H1 (cell line): ENCODE measurements at regions not wholly inside any gene's neighbourhood (a gene's known extent, or its start where the extent isn't known, plus 50 kb on each side); places are given as distances from the start of the nearest gene placed in this dataset.

ENCODE experiments used
- BCL11A ChIP-seq, 2 experiments: IDR thresholded peaks; one replicate each; pipeline ENCODE4 v1.6.1; 2011; ENCODE audit warnings: low read depth in 2 of 2, low read length in 2 of 2, mild to moderate bottlenecking in 2 of 2
- CBX5 ChIP-seq: fragments of 300-800, 300-1000 bp; sonication (generic); IDR thresholded peaks from 2 replicates; pipeline ENCODE4 v1.7.1; 2016; ENCODE audit warnings: antibody characterized with exemption, low read length, low read depth
- CBX8 ChIP-seq: fragments of 300-800, 300-1000 bp; sonication (generic); IDR thresholded peaks from 2 replicates; pipeline ENCODE4 v1.7.1; 2016; ENCODE audit warnings: low read depth, low read length, borderline replicate concordance
- CREB1 ChIP-seq: IDR thresholded peaks from 2 replicates; pipeline ENCODE4 v1.6.1; 2012; ENCODE audit warnings: inconsistent platforms
- JUND ChIP-seq: IDR thresholded peaks from 2 replicates; pipeline ENCODE4 v1.6.1; 2011; ENCODE audit warnings: mild to moderate bottlenecking, improper control_type of control experiment, low read length
- RNF2 ChIP-seq: fragments of 200-900, 300-1000 bp; sonication (generic); IDR thresholded peaks from 2 replicates; pipeline ENCODE4 v1.7.1; 2016; ENCODE audit warnings: borderline replicate concordance, low read depth, mild to moderate bottlenecking, antibody characterized with exemption, low read length; ENCODE audit not compliant: poor library complexity, severe bottlenecking; ENCODE audit errors: missing control alignments
- TF ChIP-seq, protein P1 (sequence below): fragments of 300-600 bp; sonication (generic); IDR thresholded peaks from 2 replicates; pipeline ENCODE4 v1.7.1; 2012; ENCODE audit warnings: low read length, moderate library complexity, mild to moderate bottlenecking, inconsistent platforms; ENCODE audit not compliant: insufficient replicate concordance

DNA sequence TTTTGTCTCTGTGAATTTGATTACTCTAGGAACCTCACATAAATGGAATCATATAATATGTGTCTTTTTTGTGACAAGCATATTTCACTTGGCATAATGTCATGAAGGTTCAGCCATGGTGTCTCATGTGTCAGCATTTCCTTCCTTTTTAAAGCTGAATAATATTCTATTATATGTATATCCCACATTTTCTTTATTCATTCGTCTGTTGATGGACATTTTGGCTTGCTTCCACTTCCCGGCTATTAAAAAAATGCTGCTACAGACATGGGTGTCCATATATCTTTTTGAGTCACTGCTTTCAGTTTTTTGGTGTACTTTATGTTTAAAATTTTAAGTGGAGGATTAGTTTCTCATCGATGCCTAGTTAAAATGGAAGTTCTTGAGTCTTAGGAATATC, 59.8 kb upstream of the C5orf63 start (continued):
- TF ChIP-seq RNF2 (no peak), CBX5 (no peak), CBX8 (no peak), JUND (no peak), CREB1 (no peak), BCL11A (IDR thresholded peaks at IDR 0.05; ENCODE audit: low read depth in 2 of 2, low read length in 2 of 2) (no peak)
- TF ChIP-seq, protein P1, sequence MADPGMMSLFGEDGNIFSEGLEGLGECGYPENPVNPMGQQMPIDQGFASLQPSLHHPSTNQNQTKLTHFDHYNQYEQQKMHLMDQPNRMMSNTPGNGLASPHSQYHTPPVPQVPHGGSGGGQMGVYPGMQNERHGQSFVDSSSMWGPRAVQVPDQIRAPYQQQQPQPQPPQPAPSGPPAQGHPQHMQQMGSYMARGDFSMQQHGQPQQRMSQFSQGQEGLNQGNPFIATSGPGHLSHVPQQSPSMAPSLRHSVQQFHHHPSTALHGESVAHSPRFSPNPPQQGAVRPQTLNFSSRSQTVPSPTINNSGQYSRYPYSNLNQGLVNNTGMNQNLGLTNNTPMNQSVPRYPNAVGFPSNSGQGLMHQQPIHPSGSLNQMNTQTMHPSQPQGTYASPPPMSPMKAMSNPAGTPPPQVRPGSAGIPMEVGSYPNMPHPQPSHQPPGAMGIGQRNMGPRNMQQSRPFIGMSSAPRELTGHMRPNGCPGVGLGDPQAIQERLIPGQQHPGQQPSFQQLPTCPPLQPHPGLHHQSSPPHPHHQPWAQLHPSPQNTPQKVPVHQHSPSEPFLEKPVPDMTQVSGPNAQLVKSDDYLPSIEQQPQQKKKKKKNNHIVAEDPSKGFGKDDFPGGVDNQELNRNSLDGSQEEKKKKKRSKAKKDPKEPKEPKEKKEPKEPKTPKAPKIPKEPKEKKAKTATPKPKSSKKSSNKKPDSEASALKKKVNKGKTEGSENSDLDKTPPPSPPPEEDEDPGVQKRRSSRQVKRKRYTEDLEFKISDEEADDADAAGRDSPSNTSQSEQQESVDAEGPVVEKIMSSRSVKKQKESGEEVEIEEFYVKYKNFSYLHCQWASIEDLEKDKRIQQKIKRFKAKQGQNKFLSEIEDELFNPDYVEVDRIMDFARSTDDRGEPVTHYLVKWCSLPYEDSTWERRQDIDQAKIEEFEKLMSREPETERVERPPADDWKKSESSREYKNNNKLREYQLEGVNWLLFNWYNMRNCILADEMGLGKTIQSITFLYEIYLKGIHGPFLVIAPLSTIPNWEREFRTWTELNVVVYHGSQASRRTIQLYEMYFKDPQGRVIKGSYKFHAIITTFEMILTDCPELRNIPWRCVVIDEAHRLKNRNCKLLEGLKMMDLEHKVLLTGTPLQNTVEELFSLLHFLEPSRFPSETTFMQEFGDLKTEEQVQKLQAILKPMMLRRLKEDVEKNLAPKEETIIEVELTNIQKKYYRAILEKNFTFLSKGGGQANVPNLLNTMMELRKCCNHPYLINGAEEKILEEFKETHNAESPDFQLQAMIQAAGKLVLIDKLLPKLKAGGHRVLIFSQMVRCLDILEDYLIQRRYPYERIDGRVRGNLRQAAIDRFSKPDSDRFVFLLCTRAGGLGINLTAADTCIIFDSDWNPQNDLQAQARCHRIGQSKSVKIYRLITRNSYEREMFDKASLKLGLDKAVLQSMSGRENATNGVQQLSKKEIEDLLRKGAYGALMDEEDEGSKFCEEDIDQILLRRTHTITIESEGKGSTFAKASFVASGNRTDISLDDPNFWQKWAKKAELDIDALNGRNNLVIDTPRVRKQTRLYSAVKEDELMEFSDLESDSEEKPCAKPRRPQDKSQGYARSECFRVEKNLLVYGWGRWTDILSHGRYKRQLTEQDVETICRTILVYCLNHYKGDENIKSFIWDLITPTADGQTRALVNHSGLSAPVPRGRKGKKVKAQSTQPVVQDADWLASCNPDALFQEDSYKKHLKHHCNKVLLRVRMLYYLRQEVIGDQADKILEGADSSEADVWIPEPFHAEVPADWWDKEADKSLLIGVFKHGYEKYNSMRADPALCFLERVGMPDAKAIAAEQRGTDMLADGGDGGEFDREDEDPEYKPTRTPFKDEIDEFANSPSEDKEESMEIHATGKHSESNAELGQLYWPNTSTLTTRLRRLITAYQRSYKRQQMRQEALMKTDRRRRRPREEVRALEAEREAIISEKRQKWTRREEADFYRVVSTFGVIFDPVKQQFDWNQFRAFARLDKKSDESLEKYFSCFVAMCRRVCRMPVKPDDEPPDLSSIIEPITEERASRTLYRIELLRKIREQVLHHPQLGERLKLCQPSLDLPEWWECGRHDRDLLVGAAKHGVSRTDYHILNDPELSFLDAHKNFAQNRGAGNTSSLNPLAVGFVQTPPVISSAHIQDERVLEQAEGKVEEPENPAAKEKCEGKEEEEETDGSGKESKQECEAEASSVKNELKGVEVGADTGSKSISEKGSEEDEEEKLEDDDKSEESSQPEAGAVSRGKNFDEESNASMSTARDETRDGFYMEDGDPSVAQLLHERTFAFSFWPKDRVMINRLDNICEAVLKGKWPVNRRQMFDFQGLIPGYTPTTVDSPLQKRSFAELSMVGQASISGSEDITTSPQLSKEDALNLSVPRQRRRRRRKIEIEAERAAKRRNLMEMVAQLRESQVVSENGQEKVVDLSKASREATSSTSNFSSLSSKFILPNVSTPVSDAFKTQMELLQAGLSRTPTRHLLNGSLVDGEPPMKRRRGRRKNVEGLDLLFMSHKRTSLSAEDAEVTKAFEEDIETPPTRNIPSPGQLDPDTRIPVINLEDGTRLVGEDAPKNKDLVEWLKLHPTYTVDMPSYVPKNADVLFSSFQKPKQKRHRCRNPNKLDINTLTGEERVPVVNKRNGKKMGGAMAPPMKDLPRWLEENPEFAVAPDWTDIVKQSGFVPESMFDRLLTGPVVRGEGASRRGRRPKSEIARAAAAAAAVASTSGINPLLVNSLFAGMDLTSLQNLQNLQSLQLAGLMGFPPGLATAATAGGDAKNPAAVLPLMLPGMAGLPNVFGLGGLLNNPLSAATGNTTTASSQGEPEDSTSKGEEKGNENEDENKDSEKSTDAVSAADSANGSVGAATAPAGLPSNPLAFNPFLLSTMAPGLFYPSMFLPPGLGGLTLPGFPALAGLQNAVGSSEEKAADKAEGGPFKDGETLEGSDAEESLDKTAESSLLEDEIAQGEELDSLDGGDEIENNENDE: no peak
